T-cell (primary cell): ENCODE measurements at regions not wholly inside any gene's neighbourhood (a gene's known extent, or its start where the extent isn't known, plus 50 kb on each side); places are given as distances from the start of the nearest gene placed in this dataset.

ENCODE experiments used
- ATAC-seq, 4 experiments: fragments of 200-7000 bp in 3 of 4; fragments of 150-1000 bp in 1 of 4; cut with Tn5 transposase; replicated peaks in 1 of 4; 1 replicate in 3 of 4; 2 replicates in 1 of 4; pipeline ENCODE4 v1.10.0; 2021; ENCODE audit warnings: moderate library complexity in 3 of 4, mild to moderate bottlenecking in 2 of 4, moderate number of reproducible peaks in 1 of 4
- CTCF ChIA-PET, 2 donors: fragments of 300-600 bp; sonication (Branson Sonifier 250); formaldehyde crosslinking; loops; one replicate each; lab custom pipeline; 2022; ENCODE audit warnings: antibody characterized with exemption in 2 of 2; lab: Charles Lee
- POLR2A ChIA-PET, 2 donors: fragments of 300-600 bp; sonication (Branson Sonifier 250); formaldehyde crosslinking; loops; one replicate each; lab custom pipeline; 2022; ENCODE audit warnings: antibody characterized with exemption in 2 of 2; lab: Charles Lee
- DNase-seq, 35 experiments: peaks; one replicate each; pipeline versions ENCODE4 v3.0.0 to v3.0.0-alpha.2; 2013 to 2023
- H3K27ac ChIP-seq: one replicate; pipeline ENCODE4 v1.5.1; 2013; ENCODE audit warnings: low read length
- H3K27me3 ChIP-seq, 2 experiments: replicated peaks in 1 of 2; 1 replicate in 1 of 2; 2 replicates in 1 of 2; pipeline versions ENCODE4 v1.6.1 to v1.7.0; 2013; ENCODE audit warnings: low read length in 1 of 2, mixed read lengths in 1 of 2; ENCODE audit not compliant: control insufficient read depth in 2 of 2, insufficient read depth in 2 of 2; ENCODE audit errors: extremely low read depth in 1 of 2
- H3K36me3 ChIP-seq, 2 donors: 1 replicate in 1 of 2; 2 replicates in 1 of 2; pipeline versions ENCODE4 v1.6.1 to v1.7.0; 2013; ENCODE audit warnings: low read length in 1 of 2; ENCODE audit not compliant: control insufficient read depth in 2 of 2, insufficient read depth in 1 of 2; ENCODE audit errors: extremely low read depth in 1 of 2
- H3K4me1 ChIP-seq, 2 experiments: 1 replicate in 1 of 2; 2 replicates in 1 of 2; pipeline versions ENCODE4 v1.6.1 to v1.7.0; 2013; ENCODE audit warnings: low read length in 2 of 2, mixed read lengths in 1 of 2; ENCODE audit not compliant: insufficient read depth in 2 of 2, control insufficient read depth in 1 of 2; ENCODE audit errors: extremely low read depth in 1 of 2
- H3K4me3 ChIP-seq, 2 donors: 1 replicate in 1 of 2; 2 replicates in 1 of 2; pipeline versions ENCODE4 v1.5.1 to v1.7.0; 2013; ENCODE audit warnings: mild to moderate bottlenecking in 2 of 2, low read length in 1 of 2, moderate library complexity in 1 of 2; ENCODE audit not compliant: control insufficient read depth in 1 of 2; ENCODE audit errors: extremely low read depth in 1 of 2
- H3K9me3 ChIP-seq: 2 replicates; pipeline ENCODE4 v1.7.0; 2013
- H3K27ac Mint-ChIP-seq, 2 donors: one replicate each; pipeline ENCODE4 v1.8.0; 2020 to 2021; ENCODE audit warnings: mild to moderate bottlenecking in 2 of 2, mixed read lengths in 2 of 2
- H3K27me3 Mint-ChIP-seq, 2 donors: one replicate each; pipeline ENCODE4 v1.8.0; 2021 to 2022; ENCODE audit warnings: mixed read lengths in 2 of 2
- H3K36me3 Mint-ChIP-seq: one replicate; pipeline ENCODE4 v1.8.0; 2021; ENCODE audit warnings: mixed read lengths
- H3K4me1 Mint-ChIP-seq, 3 donors: one replicate each; pipeline ENCODE4 v1.8.0; 2020 to 2022; ENCODE audit warnings: mixed read lengths in 3 of 3, mild to moderate bottlenecking in 1 of 3
- H3K4me3 Mint-ChIP-seq, 3 donors: one replicate each; pipeline ENCODE4 v1.8.0; 2020 to 2022; ENCODE audit warnings: mild to moderate bottlenecking in 3 of 3, mixed read lengths in 3 of 3, moderate library complexity in 3 of 3
- H3K9me3 Mint-ChIP-seq, 3 donors: one replicate each; pipeline ENCODE4 v1.8.0; 2020 to 2022; ENCODE audit warnings: mixed read lengths in 3 of 3
- WGBS: methylation state at CpG from one replicate; pipeline ENCODE4 v1.1.5; 2013; ENCODE audit warnings: missing lambda C conversion rate; ENCODE audit not compliant: insufficient coverage; 5-methylcytosine and 5-hydroxymethylcytosine counted together

GRCh38 chr21:41622831-41623548, 115.0 kb upstream of the TMPRSS2 start:
- H3K27me3 ChIP-seq, result peaks cover 0 to 46% of the 10 kb centered on the region in 2 experiments
- Mint-ChIP-seq H3K4me1 (no peaks in the 10 kb centered on the region), H3K36me3 (no peaks in the 10 kb centered on the region), H3K27ac (no peak overlapping the region), H3K4me3 (no peak overlapping the region), H3K27me3 (peaks cover 38 to 63% of the 10 kb centered on the region in 2 donors), H3K9me3 (no peaks in the 10 kb centered on the region)
- ChIA-PET CTCF (no interaction called here), POLR2A (no interaction called here)
- 54% methylated on average over 15 of the region's 26 CpGs for WGBS
- no peaks in the 10 kb centered on the region for H3K36me3 ChIP-seq
- DNase-seq (no peak), ATAC-seq (no peak)
- H3K27ac ChIP-seq, result no peak overlapping the region
- H3K9me3 ChIP-seq, result no peaks in the 10 kb centered on the region
- H3K4me3 ChIP-seq, result no peak overlapping the region
- no peaks in the 10 kb centered on the region for H3K4me1 ChIP-seq

- Mint-ChIP-seq H3K27me3 (peaks cover 38 to 59% of the 10 kb centered on the region in 2 donors), H3K9me3 (no peaks in the 10 kb centered on the region), H3K36me3 (no peaks in the 10 kb centered on the region), H3K27ac (peak overlapping the region in 1 of 2 donors; percentile 4), H3K4me1 (no peaks in the 10 kb centered on the region), H3K4me3 (no peak overlapping the region)
- peaks cover 0 to 44% of the 10 kb centered on the region in 2 experiments for H3K27me3 ChIP-seq
- no peaks in the 10 kb centered on the region for H3K36me3 ChIP-seq
- H3K27ac ChIP-seq, result no peak overlapping the region
- CTCF ChIA-PET, result no interaction called here
- ATAC-seq (no peak), DNase-seq (no peak)
- no peaks in the 10 kb centered on the region for H3K9me3 ChIP-seq
- no peak overlapping the region for H3K4me3 ChIP-seq
- POLR2A ChIA-PET, result no interaction called here
- WGBS, result 84% methylated on average over 8 of the region's 10 CpGs
- H3K4me1 ChIP-seq, result no peaks in the 10 kb centered on the region
Measured at GRCh38 chr21:41622201-41622600, 114.2 kb upstream of the TMPRSS2 start.

- Mint-ChIP-seq H3K4me3 (no peak overlapping the region), H3K27me3 (peaks cover 38 to 54% of the 10 kb centered on the region in 2 donors), H3K36me3 (no peaks in the 10 kb centered on the region), H3K9me3 (no peaks in the 10 kb centered on the region), H3K4me1 (no peaks in the 10 kb centered on the region), H3K27ac (no peak overlapping the region)
- ATAC-seq, result no peak
- 82% methylated on average over 10 of the region's 10 CpGs for WGBS
- Histone ChIP-seq H3K27me3 (peaks cover 0 to 42% of the 10 kb centered on the region in 2 experiments), H3K27ac (no peak overlapping the region), H3K9me3 (no peaks in the 10 kb centered on the region), H3K36me3 (no peaks in the 10 kb centered on the region), H3K4me1 (no peaks in the 10 kb centered on the region), H3K4me3 (no peak overlapping the region)
- CTCF ChIA-PET, result no interaction called here
- DNase-seq, result no peak
- POLR2A ChIA-PET, result no interaction called here
Measured at GRCh38 chr21:41621513-41621912, 113.6 kb upstream of the TMPRSS2 start.

- no peaks in the 10 kb centered on the region for H3K9me3 Mint-ChIP-seq
- H3K4me3 Mint-ChIP-seq, result no peak overlapping the region
- H3K27me3 Mint-ChIP-seq, result peaks cover 37 to 51% of the 10 kb centered on the region in 2 donors
Measured at GRCh38 chr21:41620982-41621381, 113.0 kb upstream of the TMPRSS2 start.

GRCh38 chr21:41620541-41620940, 112.6 kb upstream of the TMPRSS2 start:
- POLR2A ChIA-PET, result no interaction called here
- Mint-ChIP-seq H3K36me3 (no peaks in the 10 kb centered on the region), H3K27ac (no peak overlapping the region), H3K9me3 (no peaks in the 10 kb centered on the region), H3K27me3 (peaks cover 33 to 47% of the 10 kb centered on the region in 2 donors), H3K4me3 (no peak overlapping the region), H3K4me1 (no peaks in the 10 kb centered on the region)
- no peak overlapping the region for H3K4me3 ChIP-seq
- H3K4me1 ChIP-seq, result no peaks in the 10 kb centered on the region
- H3K9me3 ChIP-seq, result no peaks in the 10 kb centered on the region
- CTCF ChIA-PET, result no interaction called here
- DNase-seq (no peak), ATAC-seq (no peak)
- 91% methylated on average over 4 of the region's 6 CpGs for WGBS
- H3K27ac ChIP-seq, result no peak overlapping the region
- no peaks in the 10 kb centered on the region for H3K36me3 ChIP-seq
- H3K27me3 ChIP-seq, result peaks cover 0 to 39% of the 10 kb centered on the region in 2 experiments

More at GRCh38 chr21:41620982-41621381, 113.0 kb upstream of the TMPRSS2 start:
- H3K4me1 Mint-ChIP-seq, result no peaks in the 10 kb centered on the region
- no peak overlapping the region for H3K4me3 ChIP-seq
- WGBS, result 75% methylated on average over 2 of the region's 8 CpGs
- ATAC-seq, result no peak
- H3K4me1 ChIP-seq, result no peaks in the 10 kb centered on the region
- no peaks in the 10 kb centered on the region for H3K9me3 ChIP-seq
- no peaks in the 10 kb centered on the region for H3K36me3 ChIP-seq
- ChIA-PET POLR2A (no interaction called here), CTCF (no interaction called here)
- H3K27ac ChIP-seq, result no peak overlapping the region
- no peaks in the 10 kb centered on the region for H3K36me3 Mint-ChIP-seq
- H3K27ac Mint-ChIP-seq, result no peak overlapping the region
- peaks cover 0 to 43% of the 10 kb centered on the region in 2 experiments for H3K27me3 ChIP-seq
- no peak for DNase-seq

- Mint-ChIP-seq H3K9me3 (no peaks in the 10 kb centered on the region), H3K36me3 (no peaks in the 10 kb centered on the region), H3K27me3 (peaks cover 27 to 32% of the 10 kb centered on the region in 2 donors), H3K4me3 (no peak overlapping the region), H3K4me1 (peaks cover 0 to 4% (median 0%) of the 10 kb centered on the region in 3 donors), H3K27ac (no peak overlapping the region)
- ChIA-PET POLR2A (no interaction called here), CTCF (no interaction called here)
- Histone ChIP-seq H3K4me1 (no peaks in the 10 kb centered on the region), H3K27ac (no peak overlapping the region), H3K4me3 (no peak overlapping the region), H3K27me3 (peaks cover 0 to 44% of the 10 kb centered on the region in 2 experiments), H3K9me3 (no peaks in the 10 kb centered on the region), H3K36me3 (no peaks in the 10 kb centered on the region)
- DNase-seq (no peak), ATAC-seq (no peak)
- 80% methylated on average over 8 of the region's 8 CpGs for WGBS
Measured at GRCh38 chr21:41616031-41616591, 108.2 kb upstream of the TMPRSS2 start.
